ENCODE measurements at regions not wholly inside any gene's neighbourhood (a gene's known extent, or its start where the extent isn't known, plus 50 kb on each side); places are given as distances from the start of the nearest gene placed in this dataset.

DNA sequence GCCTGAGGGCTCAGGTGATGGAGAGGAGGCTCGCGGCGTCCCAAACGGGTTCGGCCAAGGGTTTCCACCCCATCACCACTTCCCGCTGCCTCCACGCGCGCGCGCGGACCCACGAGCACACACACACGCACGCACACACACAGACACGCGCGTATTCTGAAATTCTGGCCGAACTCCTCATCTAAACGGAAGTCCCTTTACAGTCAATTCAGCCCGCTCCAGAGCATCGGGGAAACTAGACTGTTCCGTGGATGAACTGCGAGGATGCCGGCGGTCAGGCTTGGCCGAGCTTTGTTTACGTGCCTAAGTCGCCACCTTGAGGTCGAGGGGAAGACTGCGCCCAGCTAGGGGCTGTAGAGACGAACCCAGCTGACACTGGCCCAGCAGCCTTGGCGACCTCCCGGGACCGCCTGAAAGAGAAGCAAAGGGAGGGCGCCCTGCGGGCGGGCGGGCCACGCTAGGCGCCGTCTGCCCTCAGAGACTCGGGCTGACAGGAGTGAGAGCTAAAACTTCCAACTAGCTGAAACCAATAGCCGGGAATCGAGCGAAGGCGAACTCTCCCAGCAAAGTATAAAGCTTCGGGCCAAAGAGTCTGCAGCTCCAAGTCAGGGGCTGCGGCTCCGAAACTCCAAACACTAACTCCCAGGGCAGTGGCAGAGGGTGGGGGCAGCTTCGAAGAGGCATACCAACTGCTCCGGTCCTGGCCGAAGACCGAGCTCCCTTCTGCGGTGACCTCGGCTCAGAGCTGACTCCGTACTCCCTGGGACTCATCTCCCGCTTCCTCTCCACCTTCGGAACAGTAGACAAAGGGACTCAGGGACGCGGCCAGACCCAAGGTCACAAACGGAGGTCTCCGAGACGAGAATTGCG lies 124.7 kb upstream of the C11orf58 start (continued):
- TF ChIP-seq, protein P1, sequence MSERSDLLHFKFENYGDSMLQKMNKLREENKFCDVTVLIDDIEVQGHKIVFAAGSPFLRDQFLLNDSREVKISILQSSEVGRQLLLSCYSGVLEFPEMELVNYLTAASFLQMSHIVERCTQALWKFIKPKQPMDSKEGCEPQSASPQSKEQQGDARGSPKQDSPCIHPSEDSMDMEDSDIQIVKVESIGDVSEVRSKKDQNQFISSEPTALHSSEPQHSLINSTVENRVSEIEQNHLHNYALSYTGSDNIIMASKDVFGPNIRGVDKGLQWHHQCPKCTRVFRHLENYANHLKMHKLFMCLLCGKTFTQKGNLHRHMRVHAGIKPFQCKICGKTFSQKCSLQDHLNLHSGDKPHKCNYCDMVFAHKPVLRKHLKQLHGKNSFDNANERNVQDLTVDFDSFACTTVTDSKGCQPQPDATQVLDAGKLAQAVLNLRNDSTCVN (tag by site-specific recombination; optimal IDR thresholded peaks at IDR 0.05), result peak; percentile 75
- peak; percentile 4; the same call in 1 of the 2 replicates for TF ChIP-seq PBX3 (CRISPR knock-in tag; IDR thresholded peaks at IDR 0.05)
- TF ChIP-seq ZNF791 (tag by site-specific recombination; IDR thresholded peaks at IDR 0.05), result no peak
- TF ChIP-seq ZNF510 (tag by site-specific recombination; IDR thresholded peaks at IDR 0.05; ENCODE audit: insufficient replicate concordance), result no peak
- TF ChIP-seq ZNF221 (tag by site-specific recombination; IDR thresholded peaks at IDR 0.05; ENCODE audit: borderline replicate concordance), result no peak
- TF ChIP-seq KLF16 (tag by site-specific recombination; IDR thresholded peaks at IDR 0.05), result no peak
- TF ChIP-seq ZIC2 (tag by site-specific recombination; IDR thresholded peaks at IDR 0.05), result peak; percentile 72
- peak; percentile 68 for TF ChIP-seq ZNF654 (tag by site-specific recombination; IDR thresholded peaks at IDR 0.05; ENCODE audit: low read depth)
- no peak for TF ChIP-seq IKZF3 (tag by site-specific recombination; IDR thresholded peaks at IDR 0.05)
- TF ChIP-seq, protein P2, sequence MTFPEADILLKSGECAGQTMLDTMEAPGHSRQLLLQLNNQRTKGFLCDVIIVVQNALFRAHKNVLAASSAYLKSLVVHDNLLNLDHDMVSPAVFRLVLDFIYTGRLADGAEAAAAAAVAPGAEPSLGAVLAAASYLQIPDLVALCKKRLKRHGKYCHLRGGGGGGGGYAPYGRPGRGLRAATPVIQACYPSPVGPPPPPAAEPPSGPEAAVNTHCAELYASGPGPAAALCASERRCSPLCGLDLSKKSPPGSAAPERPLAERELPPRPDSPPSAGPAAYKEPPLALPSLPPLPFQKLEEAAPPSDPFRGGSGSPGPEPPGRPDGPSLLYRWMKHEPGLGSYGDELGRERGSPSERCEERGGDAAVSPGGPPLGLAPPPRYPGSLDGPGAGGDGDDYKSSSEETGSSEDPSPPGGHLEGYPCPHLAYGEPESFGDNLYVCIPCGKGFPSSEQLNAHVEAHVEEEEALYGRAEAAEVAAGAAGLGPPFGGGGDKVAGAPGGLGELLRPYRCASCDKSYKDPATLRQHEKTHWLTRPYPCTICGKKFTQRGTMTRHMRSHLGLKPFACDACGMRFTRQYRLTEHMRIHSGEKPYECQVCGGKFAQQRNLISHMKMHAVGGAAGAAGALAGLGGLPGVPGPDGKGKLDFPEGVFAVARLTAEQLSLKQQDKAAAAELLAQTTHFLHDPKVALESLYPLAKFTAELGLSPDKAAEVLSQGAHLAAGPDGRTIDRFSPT (tag by site-specific recombination; IDR thresholded peaks at IDR 0.05), result no peak
- TF ChIP-seq, protein P3, sequence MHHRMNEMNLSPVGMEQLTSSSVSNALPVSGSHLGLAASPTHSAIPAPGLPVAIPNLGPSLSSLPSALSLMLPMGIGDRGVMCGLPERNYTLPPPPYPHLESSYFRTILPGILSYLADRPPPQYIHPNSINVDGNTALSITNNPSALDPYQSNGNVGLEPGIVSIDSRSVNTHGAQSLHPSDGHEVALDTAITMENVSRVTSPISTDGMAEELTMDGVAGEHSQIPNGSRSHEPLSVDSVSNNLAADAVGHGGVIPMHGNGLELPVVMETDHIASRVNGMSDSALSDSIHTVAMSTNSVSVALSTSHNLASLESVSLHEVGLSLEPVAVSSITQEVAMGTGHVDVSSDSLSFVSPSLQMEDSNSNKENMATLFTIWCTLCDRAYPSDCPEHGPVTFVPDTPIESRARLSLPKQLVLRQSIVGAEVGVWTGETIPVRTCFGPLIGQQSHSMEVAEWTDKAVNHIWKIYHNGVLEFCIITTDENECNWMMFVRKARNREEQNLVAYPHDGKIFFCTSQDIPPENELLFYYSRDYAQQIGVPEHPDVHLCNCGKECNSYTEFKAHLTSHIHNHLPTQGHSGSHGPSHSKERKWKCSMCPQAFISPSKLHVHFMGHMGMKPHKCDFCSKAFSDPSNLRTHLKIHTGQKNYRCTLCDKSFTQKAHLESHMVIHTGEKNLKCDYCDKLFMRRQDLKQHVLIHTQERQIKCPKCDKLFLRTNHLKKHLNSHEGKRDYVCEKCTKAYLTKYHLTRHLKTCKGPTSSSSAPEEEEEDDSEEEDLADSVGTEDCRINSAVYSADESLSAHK (tag by site-specific recombination; IDR thresholded peaks at IDR 0.05), result no peak
- TF ChIP-seq ZNF660 (tag by site-specific recombination; IDR thresholded peaks at IDR 0.05), result peak; percentile 48; the same call in 1 of the 2 replicates
- no peak for TF ChIP-seq GFI1B (tag by site-specific recombination; IDR thresholded peaks at IDR 0.05)
- no peak for TF ChIP-seq ZNF621 (tag by site-specific recombination; IDR thresholded peaks at IDR 0.05)
- TF ChIP-seq, protein P4, sequence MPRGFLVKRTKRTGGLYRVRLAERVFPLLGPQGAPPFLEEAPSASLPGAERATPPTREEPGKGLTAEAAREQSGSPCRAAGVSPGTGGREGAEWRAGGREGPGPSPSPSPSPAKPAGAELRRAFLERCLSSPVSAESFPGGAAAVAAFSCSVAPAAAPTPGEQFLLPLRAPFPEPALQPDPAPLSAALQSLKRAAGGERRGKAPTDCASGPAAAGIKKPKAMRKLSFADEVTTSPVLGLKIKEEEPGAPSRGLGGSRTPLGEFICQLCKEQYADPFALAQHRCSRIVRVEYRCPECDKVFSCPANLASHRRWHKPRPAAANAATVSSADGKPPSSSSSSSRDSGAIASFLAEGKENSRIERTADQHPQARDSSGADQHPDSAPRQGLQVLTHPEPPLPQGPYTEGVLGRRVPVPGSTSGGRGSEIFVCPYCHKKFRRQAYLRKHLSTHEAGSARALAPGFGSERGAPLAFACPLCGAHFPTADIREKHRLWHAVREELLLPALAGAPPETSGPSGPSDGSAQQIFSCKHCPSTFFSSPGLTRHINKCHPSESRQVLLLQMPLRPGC (tag by site-specific recombination; IDR thresholded peaks at IDR 0.05), result no peak; the same call in 1 of the 2 replicates
- no peak for TF ChIP-seq ZNF768 (tag by site-specific recombination; IDR thresholded peaks at IDR 0.05)
- no peak for TF ChIP-seq EGR2 (tag by site-specific recombination; IDR thresholded peaks at IDR 0.05; ENCODE audit: low read depth)
- 0 out of 2 replicates have a peak, but pooled peaks have one; percentile 26 for TF ChIP-seq ZNF501 (tag by site-specific recombination; IDR thresholded peaks at IDR 0.05)
- no peak for TF ChIP-seq ZNF530 (tag by site-specific recombination; IDR thresholded peaks at IDR 0.05; ENCODE audit: low read depth)
- TF ChIP-seq ZNF140 (tag by site-specific recombination; IDR thresholded peaks at IDR 0.05), result no peak
- TF ChIP-seq ZNF544 (tag by site-specific recombination; IDR thresholded peaks at IDR 0.05), result no peak
- TF ChIP-seq ZNF18 (tag by site-specific recombination; IDR thresholded peaks at IDR 0.05), result no peak; the same call in 1 of the 2 replicates
- no peak for TF ChIP-seq KLF7 (tag by site-specific recombination; IDR thresholded peaks at IDR 0.05; ENCODE audit: borderline replicate concordance)
- TF ChIP-seq, protein P5, sequence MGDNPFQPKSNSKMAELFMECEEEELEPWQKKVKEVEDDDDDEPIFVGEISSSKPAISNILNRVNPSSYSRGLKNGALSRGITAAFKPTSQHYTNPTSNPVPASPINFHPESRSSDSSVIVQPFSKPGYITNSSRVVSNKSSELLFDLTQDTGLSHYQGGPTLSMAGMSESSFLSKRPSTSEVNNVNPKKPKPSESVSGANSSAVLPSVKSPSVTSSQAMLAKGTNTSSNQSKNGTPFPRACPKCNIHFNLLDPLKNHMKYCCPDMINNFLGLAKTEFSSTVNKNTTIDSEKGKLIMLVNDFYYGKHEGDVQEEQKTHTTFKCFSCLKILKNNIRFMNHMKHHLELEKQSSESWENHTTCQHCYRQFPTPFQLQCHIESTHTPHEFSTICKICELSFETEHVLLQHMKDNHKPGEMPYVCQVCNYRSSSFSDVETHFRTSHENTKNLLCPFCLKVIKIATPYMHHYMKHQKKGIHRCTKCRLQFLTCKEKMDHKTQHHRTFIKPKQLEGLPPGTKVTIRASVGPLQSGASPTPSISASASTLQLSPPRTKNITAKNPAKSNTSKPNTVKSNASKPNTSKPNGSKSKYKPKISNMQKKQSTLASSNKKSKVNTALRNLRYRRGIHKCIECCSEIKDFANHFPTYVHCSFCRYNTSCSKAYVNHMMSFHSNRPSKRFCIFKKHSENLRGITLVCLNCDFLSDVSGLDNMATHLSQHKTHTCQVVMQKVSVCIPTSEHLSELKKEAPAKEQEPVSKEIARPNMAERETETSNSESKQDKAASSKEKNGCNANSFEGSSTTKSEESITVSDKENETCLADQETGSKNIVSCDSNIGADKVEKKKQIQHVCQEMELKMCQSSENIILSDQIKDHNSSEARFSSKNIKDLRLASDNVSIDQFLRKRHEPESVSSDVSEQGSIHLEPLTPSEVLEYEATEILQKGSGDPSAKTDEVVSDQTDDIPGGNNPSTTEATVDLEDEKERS (tag by site-specific recombination; IDR thresholded peaks at IDR 0.05), result no peak
